ENCODE measurements at regions not wholly inside any gene's neighbourhood (a gene's known extent, or its start where the extent isn't known, plus 50 kb on each side); places are given as distances from the start of the nearest gene placed in this dataset.

GRCh38 chr1:218771931-218772330, 401.7 kb upstream of the LYPLAL1 start (continued):
- TF ChIP-seq USF2 (IDR thresholded peaks at IDR 0.05), result no peak
- no peak for TF ChIP-seq HOXB5 (CRISPR knock-in tag; IDR thresholded peaks at IDR 0.05)
- no peak for TF ChIP-seq CBX8 (IDR thresholded peaks at IDR 0.05)
- TF ChIP-seq FOXS1 (CRISPR knock-in tag; IDR thresholded peaks at IDR 0.05), result no peak
- no peak for TF ChIP-seq GATA3 (IDR thresholded peaks at IDR 0.05; ENCODE audit: borderline replicate concordance)

- FAIRE-seq (no peak), ATAC-seq (no peak), DNase-seq (ENCODE audit: low read depth in 1 of 2, low spot score in 1 of 2) (no peak)
- 81% methylated on average over 6 of the region's 6 CpGs for WGBS (ENCODE audit: missing lambda C conversion rate)
- no peak overlapping the region for H3K27ac ChIP-seq
- no peak overlapping the region for H3K4me2 ChIP-seq
- H3K4me3 ChIP-seq, result no peak overlapping the region
- H3K9me3 ChIP-seq, result no peaks in the 10 kb centered on the region
- ChIA-PET CTCF (no interaction called here), POLR2A (no interaction called here)
- no peaks in the 10 kb centered on the region for H3K4me1 ChIP-seq
- TF ChIP-seq EHF (CRISPR knock-in tag; IDR thresholded peaks at IDR 0.05) (no peak), RNF2 (IDR thresholded peaks at IDR 0.05; ENCODE audit: borderline replicate concordance, low read depth) (no peak)
Measured at GRCh38 chr1:218772575-218772974, 401.1 kb upstream of the LYPLAL1 start.

- DNase-seq (ENCODE audit: low read depth in 1 of 2, low spot score in 1 of 2), result no peak
- TF ChIP-seq HOXB13 (CRISPR knock-in tag; IDR thresholded peaks at IDR 0.05; ENCODE audit: low read depth) (no peak), RARB (CRISPR knock-in tag; IDR thresholded peaks at IDR 0.05) (no peak), NPAS2 (CRISPR knock-in tag; IDR thresholded peaks at IDR 0.05; ENCODE audit: borderline replicate concordance) (no peak), PBX3 (IDR thresholded peaks at IDR 0.05) (no peak), PHF8 (IDR thresholded peaks at IDR 0.05; ENCODE audit: borderline replicate concordance, low read depth) (no peak), EHF (CRISPR knock-in tag; IDR thresholded peaks at IDR 0.05) (no peak), RCOR1 (IDR thresholded peaks at IDR 0.05; ENCODE audit: low read depth, low read length) (no peak), HDAC2 (IDR thresholded peaks at IDR 0.05) (no peak), ZNF302 (CRISPR knock-in tag; IDR thresholded peaks at IDR 0.05) (no peak), HOXA7 (CRISPR knock-in tag; IDR thresholded peaks at IDR 0.05) (no peak), RNF2 (IDR thresholded peaks at IDR 0.05; ENCODE audit: borderline replicate concordance, low read depth) (no peak), RFX5 (IDR thresholded peaks at IDR 0.05) (no peak), MAX (IDR thresholded peaks at IDR 0.05) (no peak), BCL3 (IDR thresholded peaks at IDR 0.05) (no peak), ZC3H11A (IDR thresholded peaks at IDR 0.05) (no peak), REST (IDR thresholded peaks at IDR 0.05) (no peak), MYC (IDR thresholded peaks at IDR 0.05; ENCODE audit: borderline replicate concordance, low read length) (no peak), NR3C1 (IDR thresholded peaks at IDR 0.05) (no peak)
- 85% methylated on average over 4 of the region's 4 CpGs for WGBS (ENCODE audit: missing lambda C conversion rate)
- ChIA-PET POLR2A (no interaction called here), CTCF (interaction anchor here (0.7 to 1.3 kb wide), 4 partner anchors 11 to 217 kb away, joined by 3 to 4 read pairs (median 3); no protein-coding TSS in a partner anchor)
- H3K4me2 ChIP-seq, result no peak overlapping the region
- H3K27ac ChIP-seq, result 0 out of 6 replicates have a peak overlapping the region, but pooled peaks of 1 of the 2 experiments have one; percentile 11
- H3K4me3 ChIP-seq, result no peak overlapping the region
- no peak for ATAC-seq
- no peak for FAIRE-seq
- H3K9me3 ChIP-seq, result no peaks in the 10 kb centered on the region
- H3K4me1 ChIP-seq, result peaks cover 3% of the 10 kb centered on the region; the same call in 2 of the 3 replicates
Measured at GRCh38 chr1:218775501-218776021, 398.1 kb upstream of the LYPLAL1 start.
